ENCODE measurements at regions not wholly inside any gene's neighbourhood (a gene's known extent, or its start where the extent isn't known, plus 50 kb on each side); places are given as distances from the start of the nearest gene placed in this dataset.

DNA sequence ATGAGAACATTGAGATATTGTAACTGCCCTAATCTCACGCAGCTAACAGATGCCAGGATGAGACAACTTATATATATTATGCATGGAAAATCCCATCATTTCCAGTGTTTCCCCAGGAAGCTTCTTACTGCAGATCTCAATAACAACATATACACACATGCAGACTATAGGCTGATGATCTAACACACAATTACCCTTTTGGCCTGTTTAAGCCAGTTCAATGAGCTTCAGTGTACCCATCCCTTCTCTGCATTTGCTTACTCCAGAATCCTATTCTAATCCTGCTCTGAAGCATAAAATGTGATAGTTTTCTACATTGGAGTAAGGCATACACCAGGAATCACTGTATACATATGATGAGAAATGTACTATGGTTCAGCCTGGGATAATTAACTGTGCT lies 489.4 kb downstream of the SUCLA2 start:
- DNase-seq (ENCODE audit: low spot score), result no peak

DNA sequence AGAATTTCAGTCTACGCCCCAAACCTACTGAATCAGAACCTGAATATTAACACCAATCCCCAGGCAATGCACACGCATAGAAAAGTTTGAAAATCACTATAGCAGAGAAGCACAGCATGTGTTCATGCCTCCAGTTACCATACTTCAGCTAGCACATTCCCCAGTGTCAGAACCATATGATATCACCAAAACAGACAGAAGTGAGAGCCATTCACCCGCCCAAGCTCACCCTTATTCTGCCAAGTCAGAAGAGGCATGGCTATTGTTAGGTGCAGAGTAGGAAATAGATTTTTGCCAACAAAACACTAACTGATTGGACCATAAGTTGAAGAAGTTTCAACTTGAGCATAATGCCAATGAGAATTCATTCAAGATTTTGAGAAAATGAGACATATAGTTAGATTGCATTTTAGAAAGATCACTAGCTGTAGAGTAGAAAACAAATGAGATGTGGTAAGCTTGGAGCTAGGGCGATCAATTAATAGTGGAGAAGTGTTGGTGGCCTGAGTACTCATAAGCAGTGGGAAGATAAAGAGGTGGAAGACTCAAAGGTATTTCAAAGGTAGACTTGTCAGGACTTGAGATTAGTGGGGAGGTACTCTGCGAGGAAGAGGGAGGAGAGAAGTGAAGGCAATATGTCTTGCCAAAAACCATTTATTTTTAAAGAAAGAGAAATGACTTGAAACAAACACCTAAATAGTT lies 492.4 kb downstream of the SUCLA2 start:
- DNase-seq (ENCODE audit: low spot score), result no peak

DNA sequence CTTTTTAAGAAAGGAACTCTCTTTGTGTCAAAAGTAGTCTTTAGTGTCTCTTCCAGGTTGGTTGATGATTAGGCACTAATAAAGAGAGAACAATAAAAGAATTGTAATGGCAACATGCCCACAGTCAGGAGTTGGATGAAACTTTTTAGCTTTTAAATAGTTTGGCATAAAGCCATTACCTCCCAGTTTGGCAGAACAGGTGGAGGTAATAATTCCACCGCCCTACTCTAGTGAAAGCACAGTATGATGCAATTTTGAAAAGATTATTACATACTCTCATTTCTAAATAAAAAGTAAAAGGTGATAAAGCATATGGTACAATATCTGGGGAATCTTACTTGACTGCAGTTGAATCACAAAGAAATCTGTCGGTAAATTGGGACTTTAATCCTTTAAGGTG lies 497.6 kb downstream of the SUCLA2 start:
- no peak for DNase-seq (ENCODE audit: low spot score)

DNA sequence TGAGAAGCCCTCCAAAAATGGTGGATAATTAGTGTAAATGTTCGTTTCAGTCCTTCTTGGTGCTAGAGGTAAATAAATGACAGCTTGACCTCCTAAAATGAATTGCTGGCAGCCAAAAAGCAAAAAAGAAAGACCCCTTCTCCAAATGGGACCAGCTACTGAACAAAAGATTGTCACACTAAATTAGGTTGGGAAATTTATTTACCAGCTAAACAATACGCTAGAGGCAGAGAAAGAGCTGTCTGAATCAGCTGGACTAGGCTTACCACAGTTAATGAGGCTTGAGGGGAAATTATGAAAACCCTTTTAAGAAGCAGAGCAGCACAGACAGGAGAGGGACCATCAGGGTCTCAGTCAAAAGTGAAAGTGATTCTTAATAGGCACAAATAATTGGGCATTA lies 498.9 kb downstream of the SUCLA2 start:
- no peak for DNase-seq (ENCODE audit: low spot score)

DNA sequence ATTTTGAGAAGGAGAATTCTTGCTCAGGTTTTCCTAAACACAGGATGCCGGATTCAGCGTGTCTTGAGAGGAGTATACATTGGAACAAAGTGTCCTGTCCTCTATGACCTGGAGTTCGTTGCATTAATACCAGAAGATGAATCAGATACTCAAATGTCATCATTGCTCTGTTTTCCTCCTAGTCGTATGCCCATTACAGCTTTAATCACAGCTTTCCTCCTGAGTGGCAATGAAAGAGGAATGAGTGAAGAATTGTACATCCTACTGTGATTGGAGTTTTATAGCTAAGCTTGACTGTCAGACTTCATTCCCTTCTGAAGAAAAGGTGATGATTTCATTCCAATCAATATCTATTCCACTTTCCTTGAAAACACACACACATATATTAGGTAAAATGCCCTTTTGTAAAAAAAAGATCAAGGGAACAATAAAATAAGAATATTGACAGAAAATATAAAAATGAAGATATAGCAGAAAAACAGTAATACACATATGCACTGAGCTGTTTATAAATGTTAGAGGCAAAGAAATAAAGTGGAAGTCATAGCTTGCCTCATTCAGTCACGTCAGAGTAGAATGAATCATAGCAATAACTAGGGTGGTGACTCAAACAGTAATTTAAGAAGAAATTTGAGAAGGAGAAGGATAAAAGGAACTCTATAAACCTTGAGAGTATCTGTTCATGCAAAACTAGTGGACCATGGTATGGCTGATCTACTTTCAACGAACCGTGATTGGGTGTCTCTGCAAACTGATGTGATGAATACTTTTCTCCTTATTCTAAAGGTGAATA lies 501.5 kb downstream of the SUCLA2 start:
- peak; percentile 33 for DNase-seq (ENCODE audit: low spot score)

DNA sequence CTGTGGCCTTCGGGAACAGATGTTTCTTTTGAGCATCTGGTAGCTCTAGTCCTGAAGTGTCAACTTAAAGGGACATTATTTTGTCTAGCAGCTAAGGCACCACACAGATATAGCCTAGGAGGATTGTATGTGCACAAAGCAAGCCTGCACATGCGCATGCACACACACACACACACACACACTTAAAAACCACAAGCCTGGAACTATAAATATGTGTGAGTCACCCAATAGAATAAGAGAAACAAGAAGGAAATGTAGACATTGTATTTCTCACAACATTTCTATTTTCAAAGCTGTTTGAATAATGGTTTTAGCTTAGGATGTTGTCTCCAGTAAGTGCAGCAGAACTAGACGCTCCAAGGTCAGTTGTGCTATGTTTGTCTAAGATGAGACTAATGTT lies 516.5 kb downstream of the SUCLA2 start:
- DNase-seq (ENCODE audit: low spot score), result no peak

DNA sequence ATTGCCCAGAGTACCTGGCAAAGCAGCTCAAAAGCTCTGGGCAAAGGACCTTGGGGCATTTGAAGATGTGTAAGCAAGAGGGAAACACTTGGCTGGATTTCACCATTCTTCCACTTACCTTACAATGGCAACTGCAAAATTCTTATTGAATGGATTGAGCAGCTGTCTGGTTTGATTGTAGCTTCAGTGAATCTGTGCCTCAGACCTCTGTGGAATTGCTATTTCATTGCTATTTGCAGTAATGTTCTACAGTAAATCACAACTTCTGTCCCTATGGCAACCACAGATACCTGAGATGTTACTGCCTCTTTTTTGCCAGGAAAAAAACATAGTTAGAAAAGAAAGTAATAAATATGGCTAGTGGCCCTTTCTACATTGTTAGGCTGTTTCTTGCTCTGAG lies 519.5 kb downstream of the SUCLA2 start:
- no peak for DNase-seq (ENCODE audit: low spot score)

DNA sequence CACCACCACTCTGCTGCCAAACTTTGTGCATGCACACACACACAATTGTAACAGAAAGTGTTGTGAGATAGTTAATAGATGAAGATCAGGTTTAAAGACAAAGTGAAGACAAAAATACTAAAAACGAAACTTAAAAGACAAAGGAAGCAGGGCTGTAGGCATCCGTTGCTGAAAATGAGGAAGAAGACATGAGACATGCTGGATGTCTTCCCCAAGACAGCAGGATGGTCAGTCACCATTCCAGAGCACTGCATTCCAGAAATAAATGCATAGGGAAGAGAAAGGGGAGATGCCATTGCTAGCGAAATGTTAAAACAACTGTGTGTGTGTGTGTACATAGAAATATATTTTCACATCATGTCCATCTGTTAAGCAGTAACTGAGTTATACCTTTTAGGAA lies 520.1 kb downstream of the SUCLA2 start:
- no peak for DNase-seq (ENCODE audit: low spot score)

DNA sequence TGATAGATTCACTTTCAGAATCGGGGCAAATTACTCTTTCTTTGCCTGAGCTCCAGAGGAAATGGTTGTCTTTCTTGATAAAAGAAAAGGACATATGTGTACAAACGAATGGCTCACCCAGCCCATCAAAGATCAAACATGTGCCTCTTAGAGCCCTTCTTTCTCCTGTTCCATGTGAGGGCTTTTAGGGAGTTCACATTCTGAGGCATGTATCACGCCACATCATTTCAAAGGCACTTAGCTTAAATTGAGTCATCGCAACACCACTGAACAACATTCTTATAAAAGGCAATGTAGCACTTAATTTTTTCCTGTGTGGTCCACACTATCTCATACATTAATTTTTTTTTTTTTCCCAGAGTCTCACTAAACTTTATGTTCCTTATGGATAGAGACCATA lies 521.0 kb downstream of the SUCLA2 start:
- DNase-seq (ENCODE audit: low spot score), result no peak

DNA sequence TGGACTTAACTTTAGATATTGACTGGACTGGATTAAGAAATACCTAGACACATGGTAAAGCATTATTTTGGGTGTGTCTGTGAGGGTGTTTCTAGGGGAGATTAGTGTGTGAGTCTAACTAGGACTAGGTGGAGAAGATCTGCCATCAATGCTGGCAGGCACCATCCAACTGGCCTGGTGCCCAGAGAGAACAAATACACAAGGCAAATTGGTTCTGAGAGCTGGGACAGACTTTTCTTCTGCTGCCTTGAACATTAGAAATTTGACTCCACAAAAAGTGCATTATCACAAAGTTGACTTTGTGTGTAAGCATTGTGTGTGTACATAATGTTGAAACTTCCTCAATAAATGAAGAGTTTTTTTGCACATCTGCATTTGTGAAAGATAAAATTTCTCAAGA lies 522.1 kb downstream of the SUCLA2 start:
- no peak for DNase-seq (ENCODE audit: low spot score)

DNA sequence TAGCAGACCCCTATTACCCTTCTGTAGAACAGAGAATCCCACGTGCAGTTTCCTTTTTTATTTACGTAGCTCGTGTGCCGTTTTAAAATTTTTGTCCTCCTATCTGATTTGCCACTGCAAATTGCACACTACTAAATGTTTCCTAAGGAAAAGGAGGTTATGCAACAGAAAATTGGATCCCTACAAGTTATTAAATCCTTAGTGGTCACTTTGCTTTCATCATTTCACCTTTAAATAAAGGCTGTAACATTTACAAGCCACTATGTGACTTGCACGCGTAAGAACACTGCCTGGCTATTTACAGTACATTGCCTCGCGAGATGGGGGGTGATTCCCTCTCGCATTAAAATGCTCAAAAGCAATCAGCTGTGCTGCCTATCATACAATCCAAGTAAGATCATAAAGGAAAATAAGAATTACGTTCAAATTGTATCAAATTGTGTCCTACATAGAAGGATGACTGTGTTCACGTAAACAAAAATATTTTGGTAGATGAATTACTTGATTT lies 525.6 kb downstream of the SUCLA2 start:
- no peak for DNase-seq (ENCODE audit: low spot score)

DNA sequence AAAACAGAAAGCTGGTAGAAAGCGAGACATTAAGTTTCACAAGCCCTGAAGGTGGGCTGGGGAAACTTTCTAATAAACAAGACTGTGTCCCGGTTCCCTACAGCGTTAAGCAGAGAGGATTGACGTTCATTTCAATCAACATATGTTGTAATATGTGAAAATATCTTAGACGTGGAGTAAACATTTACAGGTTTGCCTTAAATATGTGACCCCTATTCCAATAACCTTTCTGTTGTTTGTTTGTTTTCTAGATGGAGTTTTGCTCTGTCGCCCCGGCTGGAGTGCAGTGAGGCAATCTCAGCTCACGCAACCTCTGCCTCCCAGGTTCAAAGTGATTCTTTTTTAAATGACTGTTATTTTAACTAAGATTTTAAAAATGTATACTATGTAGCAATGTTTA lies 526.2 kb downstream of the SUCLA2 start:
- no peak for DNase-seq (ENCODE audit: low spot score)

DNA sequence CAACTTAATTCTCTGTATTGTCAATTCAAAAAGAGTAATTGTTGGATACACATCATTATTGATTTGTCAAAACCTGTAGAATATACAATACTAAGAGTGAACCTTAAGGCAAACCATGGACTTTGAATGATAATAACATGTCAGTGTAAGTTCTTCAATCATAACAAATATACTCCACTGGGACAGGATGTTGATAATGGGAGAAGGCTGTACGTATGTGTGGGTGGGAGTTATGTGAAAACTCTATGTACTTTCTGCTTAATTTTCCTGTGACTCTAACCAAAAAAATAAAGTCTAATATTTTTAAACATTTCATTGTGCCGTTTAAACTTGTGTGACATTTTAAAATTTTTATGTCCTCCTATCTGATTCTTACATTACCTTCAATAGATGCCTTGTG lies 526.7 kb downstream of the SUCLA2 start:
- DNase-seq (ENCODE audit: low spot score), result no peak

DNA sequence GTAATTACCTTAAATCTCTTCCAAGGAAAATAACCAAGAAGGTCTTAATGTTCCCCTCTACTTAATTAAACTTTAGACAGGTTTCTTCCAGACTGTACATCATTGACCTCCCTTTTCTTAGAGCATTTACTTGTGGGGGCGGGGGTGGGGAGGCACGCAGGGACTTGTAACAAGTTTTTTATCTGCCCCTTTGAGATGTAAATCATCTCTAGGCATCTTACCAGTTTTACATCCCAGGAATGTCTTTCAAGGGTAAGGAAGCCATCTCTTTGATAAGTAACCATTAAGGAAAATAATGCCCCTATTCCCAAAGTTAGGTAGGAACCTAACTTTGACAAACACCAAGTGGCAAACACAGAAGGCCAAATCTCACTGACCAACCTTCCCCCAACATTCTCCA lies 528.6 kb downstream of the SUCLA2 start:
- DNase-seq (ENCODE audit: low spot score), result no peak

DNA sequence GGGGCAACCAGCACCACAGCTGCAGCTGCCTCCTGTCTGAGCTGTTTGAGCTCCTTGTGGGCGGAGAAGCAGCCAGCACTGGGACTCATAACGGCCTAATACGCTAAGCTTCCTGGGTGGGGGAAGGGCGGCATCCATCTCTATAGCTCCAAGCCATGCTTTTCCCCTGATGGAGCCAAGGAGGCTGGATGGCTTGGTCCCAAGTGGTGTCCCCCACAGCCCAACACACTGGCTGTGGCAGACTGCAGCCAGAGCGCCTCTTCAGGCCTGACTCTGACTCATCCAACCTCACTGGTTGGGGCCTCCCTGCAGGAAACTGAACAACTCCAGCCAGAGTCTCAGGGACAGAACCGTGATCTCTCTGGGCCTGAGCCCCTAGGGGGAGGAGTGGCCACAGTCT lies 537.3 kb downstream of the SUCLA2 start:
- no peak for DNase-seq (ENCODE audit: low spot score)

DNA sequence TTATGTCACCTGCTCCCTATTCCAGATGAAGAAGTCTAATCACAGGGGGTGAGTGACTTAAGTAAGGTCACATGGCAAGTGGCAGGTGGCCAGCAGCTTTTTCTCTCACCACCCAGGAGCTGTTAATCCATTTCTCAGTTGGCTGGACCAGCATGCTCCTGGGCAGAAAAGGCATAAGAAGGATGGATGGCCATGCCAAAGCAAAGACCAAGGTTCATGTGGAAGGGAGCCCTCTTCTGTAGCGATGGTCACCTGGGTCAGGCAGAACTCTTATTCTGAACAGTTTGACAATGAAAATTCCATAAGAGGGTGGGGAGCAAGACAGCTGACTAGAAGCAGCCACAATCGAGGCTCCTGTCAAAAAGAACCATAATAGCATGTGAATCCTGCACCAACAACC lies 538.1 kb downstream of the SUCLA2 start:
- DNase-seq (ENCODE audit: low spot score), result no peak

DNA sequence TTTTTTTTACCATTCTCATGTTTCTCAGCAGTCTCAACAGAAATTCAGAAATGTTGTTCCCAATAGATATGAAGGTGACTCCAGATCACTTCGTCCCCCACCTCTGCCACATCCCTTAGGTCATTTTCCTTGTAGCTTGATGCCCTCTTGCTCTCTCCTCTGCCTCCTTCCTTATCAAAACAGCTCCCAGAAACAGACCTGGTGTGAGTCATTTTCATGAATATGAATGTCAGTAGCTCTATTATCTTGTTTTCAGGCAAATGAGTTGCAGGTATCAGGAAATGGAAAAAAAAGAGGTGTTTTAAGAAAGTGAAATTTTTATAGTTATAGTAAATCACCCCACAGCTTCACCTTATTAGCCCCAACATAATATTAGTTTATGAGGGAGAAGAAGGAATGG lies 539.3 kb downstream of the SUCLA2 start:
- DNase-seq (ENCODE audit: low spot score), result no peak

DNA sequence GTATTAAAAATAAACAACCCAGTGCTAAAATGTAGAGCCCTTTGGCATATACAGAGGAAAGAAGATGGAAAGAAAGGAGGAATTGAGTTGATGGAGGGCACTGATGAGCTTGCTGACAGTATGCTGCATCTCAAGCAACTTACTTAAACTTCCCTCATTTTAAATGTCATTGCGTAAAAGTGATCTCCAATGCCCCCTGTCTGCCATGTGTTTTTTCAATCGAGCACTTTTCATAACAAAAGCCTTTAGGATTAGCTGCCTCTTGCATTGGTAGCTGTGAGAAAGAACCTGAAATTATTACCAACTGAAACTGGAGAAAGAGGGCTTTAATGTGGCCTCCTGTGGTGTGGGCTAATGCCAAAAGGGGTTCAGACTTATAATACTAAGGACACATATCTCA lies 541.6 kb downstream of the SUCLA2 start:
- DNase-seq (ENCODE audit: low spot score), result no peak

DNA sequence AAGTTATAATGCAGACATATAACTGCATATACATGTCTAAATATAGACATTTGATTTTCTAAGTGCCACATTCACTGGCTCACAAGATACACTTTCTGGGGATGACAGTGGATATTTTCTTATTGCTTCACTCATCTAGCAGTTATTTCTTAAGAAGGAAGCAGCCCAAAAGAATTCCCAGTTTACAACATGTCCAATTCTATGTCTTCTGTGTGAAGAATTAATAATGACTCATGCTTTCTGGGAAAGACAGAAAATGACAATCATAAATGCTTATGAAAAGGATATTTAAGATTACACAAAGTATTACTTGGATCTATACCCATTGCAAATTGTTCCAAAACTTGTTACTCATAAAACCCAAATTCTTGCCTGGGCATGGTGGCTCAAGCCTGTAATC lies 543.4 kb downstream of the SUCLA2 start:
- DNase-seq (ENCODE audit: low spot score), result no peak

DNA sequence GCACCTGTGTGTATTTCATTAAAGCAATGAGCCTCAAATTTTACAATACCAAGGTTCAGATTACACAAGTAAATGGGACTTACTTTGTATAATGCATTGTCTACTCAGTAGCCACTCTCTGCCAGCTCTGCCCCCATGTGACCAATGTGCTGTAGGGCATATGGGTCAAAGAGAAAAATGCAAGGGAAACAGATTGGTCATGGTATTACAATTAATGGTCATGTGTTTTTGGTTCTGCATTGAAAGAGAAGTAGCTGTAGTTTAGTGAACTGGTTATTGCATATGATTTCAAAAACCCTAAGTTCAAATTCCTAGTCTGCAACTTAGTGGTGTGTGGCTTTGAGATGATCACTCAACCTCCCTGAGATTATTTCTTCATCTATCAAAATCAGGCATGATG lies 545.4 kb downstream of the SUCLA2 start:
- DNase-seq (ENCODE audit: low spot score), result no peak

DNA sequence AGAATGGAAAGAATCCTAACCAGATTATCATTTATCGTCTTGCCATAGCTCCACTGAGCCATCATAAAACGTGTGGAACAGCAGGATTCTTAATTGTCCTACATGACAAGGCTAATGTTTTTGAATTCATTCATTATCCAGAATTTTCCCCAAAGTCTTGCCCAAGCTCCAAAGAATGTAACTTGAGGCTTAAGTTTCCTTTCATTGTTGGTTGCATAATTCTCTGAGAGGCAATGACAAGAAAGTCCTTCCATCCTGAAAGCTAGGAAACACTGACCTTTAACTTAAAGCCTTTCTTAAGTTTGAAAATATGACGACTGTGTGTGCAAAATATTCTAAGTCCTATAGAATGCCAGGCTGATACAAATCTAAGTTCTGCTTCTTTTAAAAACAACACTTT lies 546.1 kb downstream of the SUCLA2 start:
- DNase-seq (ENCODE audit: low spot score), result no peak

DNA sequence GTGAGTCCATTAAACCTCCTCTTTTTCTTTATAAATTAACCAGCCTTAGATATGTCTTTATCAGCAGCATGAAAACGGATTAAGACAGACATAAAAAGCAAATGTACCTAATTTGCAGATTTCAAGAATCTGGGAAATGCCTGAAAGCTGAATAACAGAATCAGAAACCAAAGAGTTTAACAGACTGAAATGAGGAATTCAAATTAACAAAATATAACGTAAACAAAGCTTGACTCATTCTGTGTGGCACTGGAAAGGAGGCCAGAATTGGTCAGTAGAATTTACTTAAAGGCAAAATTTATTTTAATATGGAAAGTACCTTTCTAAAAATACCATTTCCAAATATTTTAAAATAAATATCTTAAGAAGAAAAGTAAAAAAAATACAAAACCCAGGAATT lies 540.6 kb upstream of the HTR2A start:
- DNase-seq (ENCODE audit: low spot score), result no peak

DNA sequence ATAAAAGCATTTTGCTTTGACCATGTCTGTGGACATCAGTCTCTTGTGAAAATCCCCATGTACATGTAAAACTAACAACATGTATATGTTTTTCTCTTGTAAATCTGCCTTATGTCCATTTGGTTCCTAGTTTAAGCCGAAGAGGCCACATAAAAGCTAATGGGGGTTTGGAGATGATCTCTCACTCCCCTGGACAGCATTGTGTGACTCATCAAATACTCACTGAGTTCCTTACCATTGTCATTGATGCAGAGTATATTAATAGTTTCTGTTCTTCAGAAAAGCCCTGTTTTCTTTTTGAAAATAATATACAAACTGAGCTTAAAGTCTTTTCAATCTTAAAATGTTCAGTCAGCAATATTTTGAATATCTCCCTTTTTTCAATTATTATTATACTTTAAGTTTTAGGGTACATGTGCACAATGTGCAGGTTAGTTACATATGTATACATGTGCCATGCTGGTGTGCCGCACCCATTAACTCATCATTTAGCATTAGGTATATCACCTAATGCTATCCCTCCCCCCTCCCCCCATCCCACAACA lies 536.7 kb upstream of the HTR2A start:
- no peak for DNase-seq (ENCODE audit: low spot score)
